ENCODE measurements at regions not wholly inside any gene's neighbourhood (a gene's known extent, or its start where the extent isn't known, plus 50 kb on each side); places are given as distances from the start of the nearest gene placed in this dataset.

DNA sequence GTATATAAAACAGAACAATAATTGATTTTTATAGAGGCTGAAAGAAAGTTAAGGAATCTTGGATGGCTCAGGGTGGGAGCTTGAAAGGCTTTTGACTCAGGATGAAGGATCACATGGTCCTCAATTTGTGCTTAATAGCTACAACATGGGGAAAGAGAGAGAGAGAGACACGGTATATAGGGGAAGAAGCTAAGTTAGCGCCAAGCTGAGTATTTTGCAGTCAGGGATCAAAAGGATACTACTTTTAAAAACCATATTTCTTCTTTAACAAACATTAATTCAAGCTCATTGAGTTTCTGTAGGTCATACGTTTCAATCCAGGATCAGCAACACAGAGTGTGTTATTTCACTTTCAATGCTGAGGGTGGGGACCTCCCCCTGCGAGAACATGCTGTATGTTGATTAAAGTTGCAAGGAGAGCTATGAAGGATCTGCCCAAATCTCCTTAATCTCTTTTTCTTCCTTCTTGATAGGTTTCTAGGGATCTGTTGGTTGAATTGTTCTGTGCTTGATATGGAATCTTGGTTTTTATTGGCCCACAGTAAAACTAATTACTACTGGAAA is 133.1 kb upstream of the NUDT4 start:
- H3K4me3 ChIP-seq (ENCODE audit: low read depth, low read length) = no peak overlapping the region
- TF ChIP-seq, protein P1, sequence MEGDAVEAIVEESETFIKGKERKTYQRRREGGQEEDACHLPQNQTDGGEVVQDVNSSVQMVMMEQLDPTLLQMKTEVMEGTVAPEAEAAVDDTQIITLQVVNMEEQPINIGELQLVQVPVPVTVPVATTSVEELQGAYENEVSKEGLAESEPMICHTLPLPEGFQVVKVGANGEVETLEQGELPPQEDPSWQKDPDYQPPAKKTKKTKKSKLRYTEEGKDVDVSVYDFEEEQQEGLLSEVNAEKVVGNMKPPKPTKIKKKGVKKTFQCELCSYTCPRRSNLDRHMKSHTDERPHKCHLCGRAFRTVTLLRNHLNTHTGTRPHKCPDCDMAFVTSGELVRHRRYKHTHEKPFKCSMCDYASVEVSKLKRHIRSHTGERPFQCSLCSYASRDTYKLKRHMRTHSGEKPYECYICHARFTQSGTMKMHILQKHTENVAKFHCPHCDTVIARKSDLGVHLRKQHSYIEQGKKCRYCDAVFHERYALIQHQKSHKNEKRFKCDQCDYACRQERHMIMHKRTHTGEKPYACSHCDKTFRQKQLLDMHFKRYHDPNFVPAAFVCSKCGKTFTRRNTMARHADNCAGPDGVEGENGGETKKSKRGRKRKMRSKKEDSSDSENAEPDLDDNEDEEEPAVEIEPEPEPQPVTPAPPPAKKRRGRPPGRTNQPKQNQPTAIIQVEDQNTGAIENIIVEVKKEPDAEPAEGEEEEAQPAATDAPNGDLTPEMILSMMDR (IDR thresholded peaks at IDR 0.05; ENCODE audit: low read depth, low read length, missing control alignments) = no peak
- DNase-seq (ENCODE audit: low read depth) = no peak
- in situ Hi-C loops (cut with HindIII; ENCODE audit: low sequenced_read_pairs) = no loop called here

DNA sequence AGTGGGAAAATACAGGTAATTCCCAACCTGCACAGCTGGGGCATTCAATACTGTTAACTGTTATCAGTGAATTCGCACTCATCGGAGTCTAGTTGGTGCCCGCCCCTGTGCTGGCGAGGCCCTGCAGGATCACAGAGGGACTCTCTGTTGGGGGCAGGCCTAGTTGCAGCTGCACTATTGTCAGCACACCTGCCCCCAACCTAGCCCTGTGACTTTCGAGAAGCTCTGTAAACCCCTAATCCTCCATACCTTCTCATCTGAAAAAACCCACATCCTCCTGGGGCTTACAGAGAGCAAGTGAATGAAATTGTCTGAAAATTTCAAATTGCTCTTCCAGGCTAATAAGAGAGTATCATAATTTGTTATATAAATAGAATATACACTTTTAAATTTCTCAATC is 132.2 kb upstream of the NUDT4 start:
- DNase-seq (ENCODE audit: low read depth) = no peak
- H3K4me3 ChIP-seq (ENCODE audit: low read depth, low read length) = no peak overlapping the region
- in situ Hi-C loops (cut with HindIII; ENCODE audit: low sequenced_read_pairs) = no loop called here
- TF ChIP-seq, protein P1 (IDR thresholded peaks at IDR 0.05; ENCODE audit: low read depth, low read length, missing control alignments) = no peak

DNA sequence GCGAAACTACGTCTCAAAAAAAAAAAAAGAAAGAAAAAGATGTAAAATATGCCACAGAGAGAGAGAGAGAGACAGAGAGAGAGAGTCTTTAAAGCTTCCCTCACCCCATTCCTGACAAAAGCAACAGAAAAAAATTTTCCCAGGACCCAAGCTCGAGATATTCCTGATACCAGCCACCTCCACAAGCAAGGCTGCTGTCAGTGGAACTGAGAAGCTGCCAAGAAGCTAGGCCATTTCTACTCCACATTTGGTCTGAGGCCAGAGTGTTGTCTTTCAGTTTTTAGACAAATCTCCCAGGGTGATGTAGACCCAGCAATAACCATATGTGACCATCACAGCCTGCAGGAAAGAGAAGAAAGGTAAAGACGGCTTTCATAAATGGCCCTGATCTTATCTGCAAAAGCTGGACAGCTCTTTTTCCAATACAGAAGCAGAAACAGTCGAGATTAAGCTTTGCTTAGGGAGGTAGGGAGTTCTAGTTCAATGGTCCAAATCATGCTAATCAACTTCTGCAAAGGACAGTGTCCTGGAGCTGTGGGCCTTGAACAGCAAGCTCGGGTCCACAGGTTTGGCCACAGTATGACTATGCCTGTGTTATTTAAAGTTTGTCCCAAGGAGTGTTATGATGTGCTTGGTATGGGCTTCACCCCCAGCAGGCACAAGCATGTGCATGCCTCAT is 130.3 kb upstream of the NUDT4 start:
- no peak overlapping the region for H3K4me3 ChIP-seq (ENCODE audit: low read depth, low read length)
- no peak for DNase-seq (ENCODE audit: low read depth)
- in situ Hi-C loops (cut with HindIII; ENCODE audit: low sequenced_read_pairs) = no loop called here
- TF ChIP-seq, protein P1 (IDR thresholded peaks at IDR 0.05; ENCODE audit: low read depth, low read length, missing control alignments) = no peak

DNA sequence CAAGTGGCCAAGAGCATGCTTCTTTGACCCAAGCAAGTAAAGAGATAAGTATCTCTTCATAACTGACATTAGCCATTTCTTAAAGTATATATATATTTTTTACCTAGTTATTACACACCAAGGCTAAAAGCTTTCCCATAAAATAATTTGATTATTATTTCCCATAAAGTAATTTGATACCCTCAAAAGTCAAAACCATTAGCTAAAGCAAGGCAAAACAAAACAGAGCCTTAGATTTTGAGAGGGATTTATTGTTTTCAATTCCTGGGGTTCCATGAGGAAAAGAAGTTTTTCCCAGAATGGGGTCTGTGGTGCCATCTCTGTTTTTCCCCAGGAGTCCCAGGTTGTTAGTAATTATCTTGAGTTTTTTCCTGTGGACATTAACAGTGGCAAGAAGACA is 125.5 kb upstream of the NUDT4 start:
- DNase-seq (ENCODE audit: low read depth) = no peak
- no peak overlapping the region for H3K4me3 ChIP-seq (ENCODE audit: low read depth, low read length)
- in situ Hi-C loops (cut with HindIII; ENCODE audit: low sequenced_read_pairs) = no loop called here
- TF ChIP-seq, protein P1 (IDR thresholded peaks at IDR 0.05; ENCODE audit: low read depth, low read length, missing control alignments) = no peak

DNA sequence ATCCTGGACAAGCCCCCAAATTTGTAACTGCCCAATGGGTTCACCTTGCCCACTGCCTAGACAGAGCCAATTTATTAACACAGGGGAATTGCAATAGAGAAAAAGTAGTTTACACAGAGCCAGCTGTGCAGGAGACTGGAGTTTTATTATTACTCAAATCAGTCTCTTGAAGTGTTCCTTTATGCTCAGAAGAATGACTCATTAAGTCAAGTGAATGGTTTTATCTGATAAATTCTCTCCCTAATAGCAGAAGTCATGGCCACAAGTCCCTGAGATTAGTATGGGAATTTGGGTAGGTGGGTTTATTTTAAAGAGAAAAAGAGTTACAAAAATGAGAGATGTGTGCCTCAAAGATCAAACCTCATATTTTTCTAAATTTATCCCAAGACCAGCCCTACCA is 122.8 kb upstream of the NUDT4 start:
- in situ Hi-C loops (cut with HindIII; ENCODE audit: low sequenced_read_pairs) = loop anchor here (5.0 kb wide), 1 partner anchor 42 kb away; no protein-coding TSS in a partner anchor
- TF ChIP-seq, protein P1 (IDR thresholded peaks at IDR 0.05; ENCODE audit: low read depth, low read length, missing control alignments) = no peak
- DNase-seq (ENCODE audit: low read depth) = no peak
- H3K4me3 ChIP-seq (ENCODE audit: low read depth, low read length) = no peak overlapping the region

DNA sequence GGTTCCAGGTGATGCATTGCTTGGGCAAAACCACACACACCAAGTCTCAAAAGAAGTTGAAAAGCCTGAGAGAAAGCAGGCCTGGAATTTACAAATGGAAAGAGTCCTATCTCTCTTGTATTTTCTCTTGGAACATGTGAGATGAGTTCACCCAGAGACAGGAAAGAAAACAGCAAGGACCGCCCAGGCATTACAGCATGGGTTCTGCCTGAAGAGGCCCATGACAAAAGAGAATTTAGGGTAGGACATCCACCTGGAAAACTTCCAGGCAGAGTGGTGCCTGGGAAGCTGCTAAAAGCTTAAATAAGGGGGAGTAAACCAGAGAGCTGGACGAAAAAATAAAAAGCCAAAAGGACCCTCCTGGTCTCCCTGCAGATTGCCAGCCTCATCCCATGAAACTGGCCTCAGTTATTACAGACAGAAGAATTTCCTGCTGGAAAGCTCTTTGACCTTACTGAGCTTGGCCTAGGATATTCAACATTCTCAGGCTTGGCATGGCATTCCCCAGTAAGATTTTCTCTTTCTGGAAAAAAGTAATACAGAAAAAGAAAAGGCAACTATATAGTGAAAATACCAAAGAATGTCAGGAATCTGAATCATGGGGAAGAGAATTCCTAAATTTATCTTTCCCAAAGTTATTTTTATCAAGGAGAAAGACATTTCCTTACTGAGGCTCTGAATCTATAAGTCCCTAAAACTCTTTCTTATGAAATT is 121.3 kb upstream of the NUDT4 start:
- DNase-seq (ENCODE audit: low read depth) = no peak
- in situ Hi-C loops (cut with HindIII; ENCODE audit: low sequenced_read_pairs) = loop anchor here (5.0 kb wide), 1 partner anchor 41 kb away; no protein-coding TSS in a partner anchor
- TF ChIP-seq, protein P1 (IDR thresholded peaks at IDR 0.05; ENCODE audit: low read depth, low read length, missing control alignments) = no peak
- no peak overlapping the region for H3K4me3 ChIP-seq (ENCODE audit: low read depth, low read length)

All from astrocyte of the cerebellum (primary cell).